SU-DHL-6 (cell line): ENCODE measurements at regions not wholly inside any gene's neighbourhood (a gene's known extent, or its start where the extent isn't known, plus 50 kb on each side); places are given as distances from the start of the nearest gene placed in this dataset.
"Not testable (repeated sequence)": the region's sequence is repeated elsewhere in the genome, so short reads cannot be mapped to it uniquely, and the experiment has no call there.

ENCODE experiments used
- H2AFZ ChIP-seq: fragments of 200-600 bp; sonication (generic); 2 replicates; pipeline ENCODE4 v1.6.1; 2014; ENCODE audit warnings: low read depth, mild to moderate bottlenecking, moderate library complexity, mixed read lengths, antibody characterized with exemption, low read length; ENCODE audit not compliant: severe bottlenecking
- H3F3A ChIP-seq: fragments of 200-600 bp; shearing (Covaris generic); 2 replicates; pipeline ENCODE4 v1.6.0; 2016; ENCODE audit warnings: antibody characterized with exemption, mild to moderate bottlenecking; ENCODE audit not compliant: insufficient read depth
- H3K27ac ChIP-seq: fragments of 200-600 bp; sonication (generic); 2 replicates; pipeline ENCODE4 v1.5.1; 2016; ENCODE audit warnings: low read depth, mild to moderate bottlenecking, low read length, moderate library complexity, mixed read lengths
- H3K27me3 ChIP-seq: fragments of 200-600 bp; sonication (generic), shearing (Covaris generic); 2 replicates; pipeline ENCODE4 v1.6.0; 2014; ENCODE audit warnings: mild to moderate bottlenecking, low read length
- H3K36me3 ChIP-seq: fragments of 200-600 bp; sonication (generic); 2 replicates; pipeline ENCODE4 v1.6.1; 2014; ENCODE audit warnings: mild to moderate bottlenecking, low read length, mixed read lengths
- H3K4me2 ChIP-seq: fragments of 300-600, 200-600 bp; shearing (Covaris generic), sonication (generic); 2 replicates; pipeline ENCODE4 v1.6.0; 2014; ENCODE audit warnings: low read length, low read depth, mild to moderate bottlenecking; ENCODE audit not compliant: poor library complexity, severe bottlenecking
- H3K4me3 ChIP-seq: fragments of 200-600 bp; sonication (generic); 2 replicates; pipeline ENCODE4 v1.5.1; 2014; ENCODE audit warnings: antibody characterized with exemption, low read length, mild to moderate bottlenecking, mixed read lengths; ENCODE audit not compliant: insufficient read depth, poor library complexity, severe bottlenecking
- H3K79me2 ChIP-seq: fragments of 200-600 bp; sonication (generic); 2 replicates; pipeline ENCODE4 v1.6.1; 2014; ENCODE audit warnings: mild to moderate bottlenecking, low read length, moderate library complexity; ENCODE audit not compliant: insufficient read depth
- H3K9ac ChIP-seq: fragments of 200-600 bp; sonication (generic); 2 replicates; pipeline ENCODE4 v1.7.0; 2014; ENCODE audit warnings: mild to moderate bottlenecking, low read length
- H3K9me2 ChIP-seq: fragments of 200-600 bp; sonication (generic); replicated peaks from 2 replicates; pipeline ENCODE4 v1.6.1; 2014; ENCODE audit warnings: low read length; ENCODE audit not compliant: insufficient read depth
- H3K9me3 ChIP-seq: fragments of 200-600 bp; sonication (generic); 2 replicates; pipeline ENCODE4 v1.6.1; 2014; ENCODE audit warnings: low read length, mixed read lengths; ENCODE audit not compliant: insufficient read depth
- H4K20me1 ChIP-seq: fragments of 200-600 bp; sonication (generic); 2 replicates; pipeline ENCODE4 v1.6.1; 2014; ENCODE audit warnings: low read depth, mild to moderate bottlenecking, antibody characterized with exemption, low read length, moderate library complexity, mixed read lengths
- CTCF ChIP-seq: fragments of 200-600 bp; sonication (generic); IDR thresholded peaks from one replicate; pipeline ENCODE4 v1.5.1; 2017; ENCODE audit warnings: antibody characterized with exemption, mild to moderate bottlenecking, low read length, moderate library complexity; ENCODE audit not compliant: insufficient read depth, poor library complexity, severe bottlenecking
- EZH2phosphoT487 ChIP-seq: fragments of 200-600 bp; sonication (generic), shearing (Covaris generic); conservative IDR thresholded peaks from 2 replicates; pipeline ENCODE4 v1.6.1; 2018; ENCODE audit warnings: mild to moderate bottlenecking, antibody characterized with exemption, low read length, moderate library complexity, mixed read lengths

GRCh38 chr3:20975188-20975651 is 775.8 kb downstream of the ZNF385D start:
- Histone ChIP-seq H2AFZ (no peak overlapping the region), H3K9ac (no peak overlapping the region), H3K79me2 (no peaks in the 10 kb centered on the region), H3K4me2 (no peak overlapping the region), H3K36me3 (no peaks in the 10 kb centered on the region), H4K20me1 (no peaks in the 10 kb centered on the region), H3K27ac (no peak overlapping the region), H3F3A (no peaks in the 10 kb centered on the region), H3K4me3 (no peak overlapping the region), H3K9me2 (no peaks in the 10 kb centered on the region), H3K27me3 (no peaks in the 10 kb centered on the region), H3K9me3 (no peaks in the 10 kb centered on the region)
- TF ChIP-seq CTCF (no peak), EZH2phosphoT487 (no peak)

GRCh38 chr3:20974396-20974795 is 776.6 kb downstream of the ZNF385D start:
- Histone ChIP-seq H3K27ac (no peak overlapping the region), H3K36me3 (no peaks in the 10 kb centered on the region), H3K9ac (no peak overlapping the region)

GRCh38 chr3:20970807-20971206 is 780.2 kb downstream of the ZNF385D start:
- H3K79me2 ChIP-seq, H3K36me3 ChIP-seq, H3K4me3 ChIP-seq, H3K9me3 ChIP-seq, H3K9me2 ChIP-seq, H3K27me3 ChIP-seq, H3F3A ChIP-seq, H3K9ac ChIP-seq, H3K27ac ChIP-seq, H2AFZ ChIP-seq, H3K4me2 ChIP-seq, H4K20me1 ChIP-seq: not testable (repeated sequence)

More at GRCh38 chr3:20974396-20974795, 776.6 kb downstream of the ZNF385D start:
- Histone ChIP-seq H3K27me3 (no peaks in the 10 kb centered on the region), H3K9me3 (no peaks in the 10 kb centered on the region), H3K4me3 (no peak overlapping the region), H4K20me1 (no peaks in the 10 kb centered on the region), H3F3A (no peaks in the 10 kb centered on the region), H3K79me2 (no peaks in the 10 kb centered on the region), H3K9me2 (no peaks in the 10 kb centered on the region), H3K4me2 (no peak overlapping the region), H2AFZ (no peak overlapping the region)
- no peak for TF ChIP-seq CTCF

- H3K4me3 ChIP-seq, H3K4me2 ChIP-seq, H3K27ac ChIP-seq, H3K9me3 ChIP-seq, H3F3A ChIP-seq, H3K27me3 ChIP-seq, H2AFZ ChIP-seq, H3K36me3 ChIP-seq, H3K9me2 ChIP-seq, H3K79me2 ChIP-seq, H3K9ac ChIP-seq, H4K20me1 ChIP-seq: not testable (repeated sequence)
Measured at GRCh38 chr3:20967485-20967884, 781.5 kb upstream of the SGO1 start.
